ENCODE measurements at regions not wholly inside any gene's neighbourhood (a gene's known extent, or its start where the extent isn't known, plus 50 kb on each side); places are given as distances from the start of the nearest gene placed in this dataset.

- TF ChIP-seq POLR2AphosphoS2 (IDR thresholded peaks at IDR 0.05; ENCODE audit: low read length) (no peak), E2F1 (CRISPR knock-in tag; IDR thresholded peaks at IDR 0.05) (no peak), HMG20A (CRISPR knock-in tag; conservative IDR thresholded peaks at IDR 0.05) (no peak), ZNF551 (CRISPR knock-in tag; IDR thresholded peaks at IDR 0.05) (no peak), SETDB1 (IDR thresholded peaks at IDR 0.05; ENCODE audit: low read length) (no peak), ZNF24 (IDR thresholded peaks at IDR 0.05) (no peak), WHSC1 (IDR thresholded peaks at IDR 0.05; ENCODE audit: low read length) (no peak), TCFL5 (CRISPR knock-in tag; conservative IDR thresholded peaks at IDR 0.05) (no peak), VEZF1 (CRISPR knock-in tag; IDR thresholded peaks at IDR 0.05) (no peak), RBM17 (IDR thresholded peaks at IDR 0.05; ENCODE audit: borderline replicate concordance, low read depth, low read length) (no peak), NR2C1 (IDR thresholded peaks at IDR 0.05) (no peak), NR2C1 (tag; IDR thresholded peaks at IDR 0.05) (no peak)
- TF ChIP-seq, protein P1, sequence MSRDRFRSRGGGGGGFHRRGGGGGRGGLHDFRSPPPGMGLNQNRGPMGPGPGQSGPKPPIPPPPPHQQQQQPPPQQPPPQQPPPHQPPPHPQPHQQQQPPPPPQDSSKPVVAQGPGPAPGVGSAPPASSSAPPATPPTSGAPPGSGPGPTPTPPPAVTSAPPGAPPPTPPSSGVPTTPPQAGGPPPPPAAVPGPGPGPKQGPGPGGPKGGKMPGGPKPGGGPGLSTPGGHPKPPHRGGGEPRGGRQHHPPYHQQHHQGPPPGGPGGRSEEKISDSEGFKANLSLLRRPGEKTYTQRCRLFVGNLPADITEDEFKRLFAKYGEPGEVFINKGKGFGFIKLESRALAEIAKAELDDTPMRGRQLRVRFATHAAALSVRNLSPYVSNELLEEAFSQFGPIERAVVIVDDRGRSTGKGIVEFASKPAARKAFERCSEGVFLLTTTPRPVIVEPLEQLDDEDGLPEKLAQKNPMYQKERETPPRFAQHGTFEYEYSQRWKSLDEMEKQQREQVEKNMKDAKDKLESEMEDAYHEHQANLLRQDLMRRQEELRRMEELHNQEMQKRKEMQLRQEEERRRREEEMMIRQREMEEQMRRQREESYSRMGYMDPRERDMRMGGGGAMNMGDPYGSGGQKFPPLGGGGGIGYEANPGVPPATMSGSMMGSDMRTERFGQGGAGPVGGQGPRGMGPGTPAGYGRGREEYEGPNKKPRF (IDR thresholded peaks at IDR 0.05; ENCODE audit: low read depth, low read length), result no peak
- TF ChIP-seq, protein P2, sequence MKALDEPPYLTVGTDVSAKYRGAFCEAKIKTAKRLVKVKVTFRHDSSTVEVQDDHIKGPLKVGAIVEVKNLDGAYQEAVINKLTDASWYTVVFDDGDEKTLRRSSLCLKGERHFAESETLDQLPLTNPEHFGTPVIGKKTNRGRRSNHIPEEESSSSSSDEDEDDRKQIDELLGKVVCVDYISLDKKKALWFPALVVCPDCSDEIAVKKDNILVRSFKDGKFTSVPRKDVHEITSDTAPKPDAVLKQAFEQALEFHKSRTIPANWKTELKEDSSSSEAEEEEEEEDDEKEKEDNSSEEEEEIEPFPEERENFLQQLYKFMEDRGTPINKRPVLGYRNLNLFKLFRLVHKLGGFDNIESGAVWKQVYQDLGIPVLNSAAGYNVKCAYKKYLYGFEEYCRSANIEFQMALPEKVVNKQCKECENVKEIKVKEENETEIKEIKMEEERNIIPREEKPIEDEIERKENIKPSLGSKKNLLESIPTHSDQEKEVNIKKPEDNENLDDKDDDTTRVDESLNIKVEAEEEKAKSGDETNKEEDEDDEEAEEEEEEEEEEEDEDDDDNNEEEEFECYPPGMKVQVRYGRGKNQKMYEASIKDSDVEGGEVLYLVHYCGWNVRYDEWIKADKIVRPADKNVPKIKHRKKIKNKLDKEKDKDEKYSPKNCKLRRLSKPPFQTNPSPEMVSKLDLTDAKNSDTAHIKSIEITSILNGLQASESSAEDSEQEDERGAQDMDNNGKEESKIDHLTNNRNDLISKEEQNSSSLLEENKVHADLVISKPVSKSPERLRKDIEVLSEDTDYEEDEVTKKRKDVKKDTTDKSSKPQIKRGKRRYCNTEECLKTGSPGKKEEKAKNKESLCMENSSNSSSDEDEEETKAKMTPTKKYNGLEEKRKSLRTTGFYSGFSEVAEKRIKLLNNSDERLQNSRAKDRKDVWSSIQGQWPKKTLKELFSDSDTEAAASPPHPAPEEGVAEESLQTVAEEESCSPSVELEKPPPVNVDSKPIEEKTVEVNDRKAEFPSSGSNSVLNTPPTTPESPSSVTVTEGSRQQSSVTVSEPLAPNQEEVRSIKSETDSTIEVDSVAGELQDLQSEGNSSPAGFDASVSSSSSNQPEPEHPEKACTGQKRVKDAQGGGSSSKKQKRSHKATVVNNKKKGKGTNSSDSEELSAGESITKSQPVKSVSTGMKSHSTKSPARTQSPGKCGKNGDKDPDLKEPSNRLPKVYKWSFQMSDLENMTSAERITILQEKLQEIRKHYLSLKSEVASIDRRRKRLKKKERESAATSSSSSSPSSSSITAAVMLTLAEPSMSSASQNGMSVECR (CRISPR knock-in tag; IDR thresholded peaks at IDR 0.05), result no peak
- Histone ChIP-seq H3K4me3 (no peak overlapping the region), H3K36me3 (ENCODE audit: control insufficient read depth, insufficient read depth, low read length) (no peaks in the 10 kb centered on the region), H3K9me3 (replicated peaks; ENCODE audit: control insufficient read depth, insufficient read depth, low read depth, low read length) (no peaks in the 10 kb centered on the region), H4K20me1 (replicated peaks; ENCODE audit: control insufficient read depth, insufficient read depth, low read length) (no peaks in the 10 kb centered on the region), H3K79me2 (ENCODE audit: control insufficient read depth, insufficient read depth, low read length) (no peaks in the 10 kb centered on the region), H2AFZ (ENCODE audit: low read depth, low read length) (no peak overlapping the region), H3K27me3 (ENCODE audit: control insufficient read depth in 2 of 2, insufficient read depth in 2 of 2, low read length in 2 of 2) (no peaks in the 10 kb centered on the region), H3K4me1 (replicated peaks in 1 of 2; ENCODE audit: control insufficient read depth in 2 of 2, insufficient read depth in 2 of 2, low read length in 2 of 2) (peaks cover 0 to 8% of the 10 kb centered on the region in 2 experiments; a peak in 1 of 5 replicates), H3K4me2 (ENCODE audit: insufficient read depth, low read length) (no peak overlapping the region), H3K9me1 (ENCODE audit: control insufficient read depth, insufficient read depth, low read length) (no peaks in the 10 kb centered on the region), H3K9ac (ENCODE audit: insufficient read depth in 1 of 2, low read depth in 2 of 2, low read length in 2 of 2) (no peak overlapping the region), H3K27ac (ENCODE audit: extremely low read depth, low read depth, low read length) (no peak overlapping the region)
- BruUV-seq (replicated peaks), result no TSS peak
- ChIA-PET POLR2A (interaction anchor here (0.6 kb wide), 1 partner anchor 212 kb away, joined by 3 read pairs; no protein-coding TSS in a partner anchor), CTCF (ENCODE audit: low intra/inter-chr PET ratio) (no interaction called here)
- intact Hi-C loops (cut with micrococcal nuclease), result no loop called here
- in situ Hi-C loops (cut with MboI), result no loop called here
- no peak for DNase-seq (ENCODE audit: extremely low read depth in 1 of 4, low spot score in 3 of 4)
- FAIRE-seq, result no peak
- no peak for ATAC-seq
- 5% methylated on average over 3 of the region's 3 CpGs for WGBS (ENCODE audit: insufficient coverage, low coverage, missing lambda C conversion rate)
These were observed 838.1 kb downstream of the TBL1XR1 start for GRCh38 chr3:176359211-176359610.

All from K562 (cell line).